HPDE6-E6E7 (cell line): ENCODE measurements at regions not wholly inside any gene's neighbourhood (a gene's known extent, or its start where the extent isn't known, plus 50 kb on each side); places are given as distances from the start of the nearest gene placed in this dataset.
A peak's percentile ranks its signal among the peaks of the same experiment; 100 is the strongest.

Source experiments
- DNase-seq: peaks from one replicate; pipeline ENCODE4 v3.0.0; 2011; ENCODE audit warnings: missing footprints; ENCODE audit errors: extremely low spot score

GRCh38 chr18:24672165-24672941 lies 211.9 kb downstream of the HRH4 start:
- DNase-seq, result no peak

GRCh38 chr18:24674200-24674599 lies 213.8 kb downstream of the HRH4 start:
- DNase-seq, result no peak

- DNase-seq, result no peak
Measured at GRCh38 chr18:24674605-24675004, 214.2 kb downstream of the HRH4 start.

DNA sequence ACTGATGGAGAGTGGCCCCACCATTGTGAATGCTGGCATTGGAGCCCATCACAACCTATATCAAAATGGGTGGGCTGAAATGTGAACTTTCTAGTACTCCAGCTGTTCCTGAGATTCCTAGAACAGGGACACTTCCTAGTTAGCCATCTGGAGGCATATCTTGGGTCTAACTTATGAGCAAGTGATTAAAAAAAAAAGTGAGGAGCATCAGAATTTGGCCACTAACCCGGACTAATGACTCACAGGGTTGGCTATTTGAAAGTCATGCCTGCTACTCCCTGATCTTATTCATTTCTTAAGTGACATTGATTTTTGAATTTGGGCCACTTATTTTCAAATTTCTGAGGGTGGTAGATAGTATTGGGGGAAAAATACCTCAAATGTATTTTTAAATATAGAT lies 216.6 kb downstream of the HRH4 start:
- DNase-seq, result no peak

- no peak for DNase-seq
Measured at GRCh38 chr18:24678107-24678506, 217.7 kb downstream of the HRH4 start.

DNA sequence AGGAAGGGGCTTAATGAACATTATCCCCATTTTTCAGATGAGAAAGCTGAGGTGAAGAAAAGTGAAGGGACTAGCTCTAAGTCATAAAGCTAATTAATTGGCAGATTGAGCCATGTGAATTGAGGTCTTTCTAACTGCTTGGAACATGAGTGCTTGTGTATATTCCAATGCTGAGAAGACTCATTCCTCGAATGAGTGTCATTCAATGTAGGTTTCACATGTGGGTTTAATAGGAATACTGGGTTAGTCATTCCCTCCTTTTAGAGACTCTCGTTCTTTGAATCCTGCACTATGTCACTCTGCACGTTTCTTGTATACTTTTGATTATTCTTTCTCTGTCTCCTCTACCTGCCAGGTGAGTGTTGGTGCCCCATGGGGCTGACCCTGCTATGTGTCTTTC lies 218.2 kb downstream of the HRH4 start:
- no peak for DNase-seq

DNA sequence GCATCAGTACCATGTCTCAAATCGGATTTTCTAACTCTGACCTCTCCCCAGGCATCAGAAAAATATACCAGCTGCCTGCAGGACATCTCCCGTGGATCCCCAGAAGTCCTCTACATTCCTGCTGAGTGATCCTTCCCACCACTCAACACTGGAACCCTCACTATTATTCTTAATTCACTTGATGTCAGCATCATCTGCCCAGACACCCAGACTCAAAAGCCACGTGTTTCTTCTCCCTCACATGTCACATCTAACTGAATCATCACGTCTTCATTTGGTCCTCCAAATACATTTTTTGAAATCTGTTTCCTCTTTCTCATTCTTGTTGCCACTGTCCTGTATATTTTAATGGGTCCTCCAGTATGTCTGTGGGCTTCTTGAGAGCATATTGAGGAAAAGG lies 218.6 kb downstream of the HRH4 start:
- no peak for DNase-seq

GRCh38 chr18:24683925-24684324 lies 223.5 kb downstream of the HRH4 start:
- DNase-seq, result no peak

GRCh38 chr18:24685254-24685959 lies 225.0 kb downstream of the HRH4 start:
- DNase-seq, result no peak

DNA sequence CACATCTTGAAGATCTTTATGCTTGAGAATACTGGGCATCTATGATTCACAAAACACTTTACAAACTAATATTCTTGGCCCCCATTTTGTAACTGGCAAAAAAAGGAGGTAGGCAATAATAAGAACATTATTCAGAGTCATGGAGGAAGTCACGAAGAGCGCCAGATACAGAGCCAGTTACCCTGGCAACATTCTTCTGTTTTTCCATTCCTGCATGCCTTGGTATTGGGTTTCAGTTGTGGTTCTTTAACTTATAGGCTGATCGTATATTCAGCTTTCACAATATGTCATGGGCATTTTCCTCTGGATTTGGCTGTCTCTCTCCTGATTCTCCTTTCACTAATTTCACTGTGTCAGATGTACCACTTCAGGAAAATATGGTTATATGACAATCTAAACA lies 234.7 kb downstream of the HRH4 start:
- DNase-seq, result no peak

DNA sequence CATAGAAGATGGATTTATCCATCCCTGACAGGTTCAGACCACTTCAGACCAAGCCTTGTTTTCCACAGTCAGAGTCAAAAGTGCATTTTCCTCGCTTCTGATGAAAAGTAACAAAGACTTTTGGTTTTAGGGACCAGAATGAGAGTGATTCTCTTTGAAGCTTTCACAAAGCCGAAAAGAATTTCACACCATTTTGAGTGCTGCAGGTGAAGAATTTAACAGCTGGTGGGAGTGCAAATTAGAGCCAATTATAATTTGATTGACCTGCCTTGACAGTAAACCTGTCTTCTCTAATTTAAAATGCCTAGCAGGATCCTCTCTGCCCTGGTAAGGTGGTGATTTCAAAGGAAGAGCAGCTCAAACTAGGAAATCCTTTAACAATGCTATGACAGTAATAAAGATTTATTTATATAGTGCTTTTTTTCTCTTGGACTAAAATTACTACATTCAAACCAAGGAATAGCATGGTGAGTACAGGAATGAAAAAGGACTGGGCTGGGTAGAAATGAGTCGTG lies 241.6 kb downstream of the HRH4 start:
- no peak for DNase-seq

- DNase-seq, result no peak
Measured at GRCh38 chr18:24703316-24703715, 242.9 kb downstream of the HRH4 start.

DNA sequence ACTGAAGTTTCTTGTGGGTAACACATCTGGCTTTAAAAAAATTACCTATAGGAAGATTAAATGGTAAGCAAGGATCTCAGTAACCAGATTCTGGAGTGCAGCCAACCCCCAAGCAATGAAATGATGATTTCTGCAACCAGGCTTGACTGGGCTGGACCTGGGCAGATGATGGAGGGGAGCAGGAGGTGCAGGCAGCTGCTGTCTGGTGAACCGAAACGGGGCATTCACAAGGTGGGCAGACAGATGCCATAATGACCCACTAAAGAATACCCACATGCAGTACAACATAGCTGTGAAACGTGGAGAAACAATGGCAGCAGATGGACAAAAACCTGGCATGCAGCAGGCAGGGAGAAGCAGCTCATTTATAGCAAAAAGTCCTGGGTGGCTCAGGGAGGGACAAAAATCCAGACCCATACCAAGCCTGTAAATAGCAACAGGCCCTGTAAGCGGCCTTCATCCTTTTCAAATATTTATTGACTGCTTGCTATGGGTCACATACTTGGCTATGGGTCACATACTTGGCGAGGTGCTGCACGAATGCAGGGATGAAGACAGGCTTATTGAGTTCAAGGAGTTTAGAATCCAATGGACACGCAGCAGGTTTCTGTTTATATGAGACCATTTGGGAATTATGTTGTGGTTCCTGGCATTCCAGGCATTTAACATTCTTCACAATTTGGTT lies 244.7 kb downstream of the HRH4 start:
- no peak for DNase-seq

DNA sequence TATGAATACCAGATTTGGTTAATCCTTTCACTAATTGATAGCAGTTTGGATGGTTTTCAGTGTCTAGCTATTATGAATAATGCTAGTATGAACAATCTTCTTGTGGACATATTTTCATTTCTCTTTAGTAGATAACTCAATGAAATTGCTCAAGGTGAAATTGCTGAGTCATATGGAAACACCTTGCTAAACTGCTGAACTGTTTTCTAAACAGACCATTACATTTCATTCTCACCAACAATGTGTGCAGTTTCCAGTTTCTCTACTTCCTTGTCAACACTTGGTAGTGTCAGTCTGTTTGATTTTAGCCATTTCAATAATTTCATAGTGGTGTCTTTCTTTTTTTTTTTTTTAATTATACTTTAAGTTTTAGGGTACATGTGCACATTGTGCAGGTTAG lies 250.0 kb downstream of the HRH4 start:
- DNase-seq, result no peak

DNA sequence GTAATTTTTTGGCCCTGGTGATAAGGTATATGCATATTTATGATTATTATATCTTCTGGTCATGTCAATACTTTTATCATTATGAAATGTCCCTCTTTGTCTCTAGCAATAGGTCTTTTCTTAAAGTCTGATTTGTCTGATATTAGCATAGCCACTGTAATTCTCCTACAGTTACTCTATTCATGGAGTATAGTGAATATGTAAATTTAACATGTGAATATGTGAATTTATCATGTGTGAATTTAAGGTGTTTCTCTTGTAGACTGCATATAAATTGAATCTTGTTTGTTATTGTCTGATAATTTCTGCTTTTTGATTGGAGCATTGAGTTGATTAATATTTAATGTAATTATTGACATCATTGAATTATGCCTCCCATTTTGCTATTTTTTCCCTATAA lies 259.4 kb downstream of the HRH4 start:
- no peak for DNase-seq

GRCh38 chr18:24721388-24721787 lies 261.0 kb downstream of the HRH4 start:
- DNase-seq, result no peak

GRCh38 chr18:24725644-24726415 lies 265.4 kb downstream of the HRH4 start:
- no peak for DNase-seq

DNA sequence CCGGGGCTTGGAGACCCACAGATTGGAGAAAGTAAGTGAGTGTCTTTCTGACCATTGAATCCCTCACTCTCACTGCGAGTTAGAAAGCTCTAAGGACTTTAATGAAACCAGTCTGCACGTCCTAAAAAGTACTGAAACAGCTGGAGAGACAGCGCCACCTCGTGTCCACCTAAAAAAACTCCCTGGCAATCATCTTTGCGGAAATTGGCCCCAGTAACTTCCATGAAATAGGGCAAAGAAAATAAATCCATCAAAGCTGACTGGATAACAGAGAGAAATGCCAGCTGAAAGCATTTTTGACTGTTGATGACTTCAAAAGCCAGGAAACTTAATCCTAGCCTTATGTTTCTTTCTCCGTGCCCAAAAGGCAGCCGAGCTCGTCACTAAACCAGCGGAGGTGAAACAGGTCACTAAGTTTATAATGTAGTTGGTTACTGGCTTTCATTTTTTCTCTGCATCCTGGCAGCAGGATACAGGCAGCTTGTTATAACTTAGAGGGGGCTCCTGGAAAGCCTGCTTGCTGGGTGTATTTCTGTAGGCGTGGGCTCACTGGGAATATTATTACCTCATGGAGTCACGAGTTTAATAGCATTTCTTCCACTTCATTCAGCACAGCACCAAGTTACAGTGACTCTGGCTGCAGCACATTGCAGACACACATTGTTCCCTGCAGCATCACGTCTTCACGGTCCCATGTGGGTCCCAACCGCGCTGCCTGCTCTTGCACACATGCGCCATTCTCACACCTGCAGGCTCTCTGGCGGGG lies 266.5 kb downstream of the HRH4 start:
- peak; percentile 19 for DNase-seq

DNA sequence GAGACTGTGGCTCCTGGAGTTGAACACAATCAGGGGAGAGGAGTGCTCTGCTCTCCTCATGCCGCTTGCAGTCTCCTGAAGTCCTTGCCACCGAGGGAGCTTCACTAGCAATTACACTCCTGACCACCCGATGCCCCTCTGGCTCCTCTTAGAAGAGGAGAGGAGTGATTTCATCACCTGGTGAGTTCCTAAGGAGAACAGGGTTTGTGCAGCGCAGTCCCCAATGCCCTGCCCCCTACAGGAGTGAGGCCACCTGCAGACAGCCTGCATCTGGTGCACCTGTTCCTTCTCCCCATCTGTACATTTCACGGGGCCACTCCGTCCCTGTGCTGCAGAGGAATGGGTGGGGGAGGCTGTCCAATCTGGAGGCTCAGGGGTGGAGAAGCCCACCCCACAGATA lies 267.2 kb downstream of the HRH4 start:
- DNase-seq, result no peak

- no peak for DNase-seq
Measured at GRCh38 chr18:24731158-24731557, 270.7 kb downstream of the HRH4 start.

DNA sequence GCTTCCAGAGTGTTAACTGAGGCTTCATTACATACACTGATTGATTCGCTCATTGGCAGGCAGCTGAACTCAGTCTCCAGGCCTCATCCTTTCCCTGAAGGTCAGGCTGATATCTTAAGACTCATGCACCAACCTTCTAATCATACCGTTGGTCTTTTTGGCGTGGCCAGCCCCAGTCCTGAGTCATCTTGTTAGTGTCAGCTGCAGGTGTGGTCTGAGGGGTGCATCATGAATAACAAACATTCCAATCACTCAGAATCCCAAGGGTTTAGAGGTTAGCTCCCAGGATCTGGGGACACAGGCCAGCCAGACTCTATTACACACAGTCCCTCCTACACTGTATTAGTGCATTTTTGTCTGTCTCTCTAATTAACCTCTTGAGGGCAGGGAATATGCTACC lies 271.5 kb downstream of the HRH4 start:
- no peak for DNase-seq
